ENCODE measurements at regions not wholly inside any gene's neighbourhood (a gene's known extent, or its start where the extent isn't known, plus 50 kb on each side); places are given as distances from the start of the nearest gene placed in this dataset.
"Not testable (repeated sequence)": the region's sequence is repeated elsewhere in the genome, so short reads cannot be mapped to it uniquely, and the experiment has no call there.

DNA sequence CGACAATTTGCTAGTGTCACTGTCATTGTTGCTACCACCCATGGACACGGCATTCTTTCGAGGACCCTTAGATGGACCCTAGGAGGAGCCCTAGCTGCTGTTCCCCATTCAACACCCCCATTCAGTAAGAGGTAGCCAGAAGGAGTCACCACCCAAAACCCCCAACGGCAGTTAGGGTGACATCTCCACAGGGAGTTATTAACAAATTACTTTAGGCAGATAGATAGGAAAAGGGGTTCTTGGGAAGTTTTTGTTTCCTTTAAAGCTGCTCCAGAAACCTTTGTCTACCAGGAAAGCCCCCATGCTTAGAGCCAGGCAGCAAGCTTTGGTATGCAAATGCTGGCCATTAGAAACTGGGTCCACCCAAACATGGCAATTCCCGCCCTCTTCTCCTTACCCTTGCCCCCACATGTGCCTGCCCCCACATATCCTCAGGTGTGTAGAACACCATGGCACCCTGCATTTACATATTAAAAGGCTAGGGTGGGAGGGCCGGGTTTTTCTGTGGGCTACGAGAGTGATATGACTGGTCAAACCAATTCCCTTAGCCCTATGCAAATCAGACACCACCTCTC is 190.9 kb downstream of the SLITRK6 start:
- no peak for DNase-seq (ENCODE audit: low read depth in 2 of 2, low spot score in 1 of 2)

DNA sequence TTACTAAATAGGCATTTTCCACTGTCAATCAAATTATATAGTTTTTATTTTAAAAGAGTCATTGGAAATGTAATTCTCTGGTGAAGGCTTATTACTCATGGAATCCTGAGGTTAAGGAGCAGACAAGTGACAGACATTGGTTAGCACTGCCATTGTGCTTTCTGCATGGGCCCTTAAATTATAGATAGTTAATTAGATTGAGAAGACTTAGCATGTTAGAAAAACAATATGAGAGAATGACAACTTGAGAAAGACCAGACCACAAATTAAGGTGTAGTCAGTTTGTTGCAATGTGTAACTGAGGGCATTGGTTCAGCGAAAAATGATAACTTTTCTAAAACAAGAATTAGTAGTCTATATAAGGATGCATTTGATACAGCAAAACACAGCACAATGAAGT is 195.5 kb downstream of the SLITRK6 start:
- DNase-seq (ENCODE audit: low read depth in 2 of 2, low spot score in 1 of 2): no peak

DNA sequence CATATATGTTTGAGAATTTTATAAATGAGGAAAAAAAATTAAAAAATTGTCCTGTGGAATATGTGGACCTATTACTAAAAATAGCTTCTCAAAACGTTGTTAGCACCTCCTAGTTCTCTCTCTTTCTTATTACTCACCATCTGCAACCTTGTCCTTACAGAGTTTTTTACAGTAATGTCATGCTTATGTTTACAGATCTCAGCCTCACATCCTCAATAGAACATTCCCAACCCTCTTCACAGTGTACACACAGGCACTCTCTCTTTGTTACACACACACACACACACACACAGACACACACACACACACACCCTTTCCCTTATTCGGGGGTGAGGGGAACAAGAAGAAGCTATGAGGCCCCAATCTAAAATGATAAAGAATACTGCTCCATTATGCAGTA is 197.7 kb downstream of the SLITRK6 start:
- no peak for DNase-seq (ENCODE audit: low read depth in 2 of 2, low spot score in 1 of 2)

DNA sequence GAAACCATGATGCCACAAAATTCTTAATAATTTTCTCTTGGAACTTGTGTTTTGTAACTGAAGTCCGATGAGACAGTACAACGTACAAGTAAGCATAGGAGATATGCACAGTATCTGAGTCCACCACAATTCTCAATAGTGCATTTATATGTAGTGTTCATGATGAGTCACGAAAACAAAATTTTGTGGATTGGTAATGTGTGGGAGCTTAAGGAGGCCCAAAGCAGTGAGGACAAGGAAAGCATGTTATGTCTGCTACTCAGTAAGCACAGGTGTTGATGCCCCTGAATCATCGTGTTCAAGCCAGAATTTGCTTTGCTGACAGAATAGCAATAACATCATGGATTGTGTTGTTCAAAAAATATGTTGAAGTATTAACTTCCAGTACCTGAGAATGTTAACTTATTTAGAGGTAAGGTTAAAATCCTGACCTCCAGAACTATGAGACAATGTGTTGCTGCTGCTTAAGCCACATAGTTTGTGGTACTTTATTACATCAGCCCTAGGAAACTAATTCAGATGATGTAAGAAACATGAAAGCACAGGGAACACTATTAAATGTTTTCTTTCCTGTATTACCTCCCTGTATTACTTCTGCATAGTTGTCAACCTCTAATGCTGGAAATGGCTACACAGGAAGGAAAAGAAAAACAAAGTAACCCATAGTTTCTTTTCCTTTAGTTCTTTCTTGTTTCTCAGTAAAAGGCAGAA is 201.3 kb downstream of the SLITRK6 start:
- DNase-seq (ENCODE audit: low read depth in 2 of 2, low spot score in 1 of 2): no peak

DNA sequence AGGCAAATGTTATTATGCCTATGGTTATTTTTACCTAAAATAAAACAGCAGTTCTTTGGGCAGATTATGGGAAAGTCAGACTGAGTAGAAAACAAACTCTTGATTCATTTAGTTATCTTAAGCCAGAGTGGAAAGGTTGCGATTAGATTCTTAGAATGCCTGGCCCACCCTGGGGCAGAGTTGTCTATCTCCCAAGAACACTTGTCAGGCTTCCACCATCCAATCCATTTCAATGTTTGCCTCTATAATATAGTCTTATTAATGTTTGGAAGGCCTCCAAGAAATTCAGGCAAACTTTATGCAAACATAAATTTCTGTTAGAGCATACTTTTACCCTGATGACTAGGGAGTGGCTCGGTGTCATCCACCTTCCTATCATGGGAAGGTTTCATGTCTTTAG is 207.0 kb downstream of the SLITRK6 start:
- DNase-seq (ENCODE audit: low read depth in 2 of 2, low spot score in 1 of 2): no peak

DNA sequence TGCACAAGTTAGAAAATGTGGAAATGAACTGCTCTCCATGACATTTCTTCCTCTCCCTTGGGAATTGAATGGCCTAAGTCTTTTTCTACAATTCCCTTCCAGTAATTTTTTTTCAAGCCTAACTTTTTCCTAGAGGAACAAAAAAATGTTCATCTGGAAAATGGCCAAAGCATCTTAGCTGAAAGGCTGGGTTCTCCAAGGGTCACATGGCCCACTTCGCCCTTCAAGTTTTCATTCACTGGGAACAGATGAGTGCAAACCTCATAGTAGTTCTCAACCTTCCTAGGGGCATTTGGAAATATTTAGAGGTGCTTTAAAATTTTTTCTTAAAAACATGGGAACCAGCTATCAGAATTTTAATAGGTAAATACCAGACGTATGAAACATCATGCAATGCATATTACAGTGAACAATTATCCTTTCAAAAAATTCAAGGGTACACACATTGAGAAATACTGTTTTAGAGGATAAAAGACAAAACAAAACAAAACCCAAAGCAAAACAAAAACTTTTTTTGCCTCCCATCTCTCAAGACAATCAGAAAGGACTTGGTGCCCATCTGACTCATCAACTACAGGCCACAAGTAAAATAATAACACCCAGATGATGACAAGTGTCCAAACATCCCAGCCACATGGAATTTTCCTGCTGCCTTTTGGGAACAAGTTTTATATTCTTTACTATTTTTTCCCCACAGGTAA is 208.8 kb downstream of the SLITRK6 start:
- no peak for DNase-seq (ENCODE audit: low read depth in 2 of 2, low spot score in 1 of 2)

DNA sequence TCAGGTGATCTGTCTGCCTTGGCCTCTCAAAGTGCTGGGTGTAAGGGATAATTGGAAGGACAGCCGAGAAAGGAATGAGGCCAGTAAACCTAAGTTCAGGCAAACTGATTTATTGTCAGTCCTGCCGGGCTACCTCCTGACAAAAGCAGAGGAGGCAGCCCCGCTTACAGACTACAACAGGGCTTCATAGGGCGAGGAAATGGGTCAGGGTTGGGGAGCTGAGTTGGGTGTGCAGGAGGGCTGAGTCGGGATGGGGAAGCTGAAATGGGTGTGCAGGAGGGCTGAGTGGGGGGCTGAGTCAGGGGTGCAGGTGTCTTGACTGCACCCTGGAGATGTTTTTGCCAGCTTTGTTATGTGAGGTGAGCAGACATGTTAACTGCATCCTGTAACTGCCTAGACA is 210.2 kb downstream of the SLITRK6 start:
- no peak for DNase-seq (ENCODE audit: low read depth in 2 of 2, low spot score in 1 of 2)

DNA sequence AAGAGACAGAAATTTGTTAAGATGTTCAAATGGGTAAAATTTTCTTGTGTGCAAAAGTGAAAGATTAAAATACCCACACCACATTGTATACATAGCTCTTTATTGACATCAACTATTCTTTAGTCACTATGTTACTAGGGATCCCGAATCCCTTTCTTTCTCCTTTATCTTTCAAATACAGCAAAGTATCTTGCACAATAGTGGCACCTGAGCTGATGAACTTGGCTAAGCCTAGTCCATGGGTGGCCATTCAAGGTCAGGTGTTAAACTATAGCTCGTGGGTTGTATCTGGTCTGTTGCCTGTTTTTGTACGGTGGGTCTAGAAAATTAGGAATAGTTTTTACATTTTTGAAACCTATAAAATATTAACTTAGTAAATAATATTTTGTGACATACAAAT is 210.9 kb downstream of the SLITRK6 start:
- DNase-seq (ENCODE audit: low read depth in 2 of 2, low spot score in 1 of 2): no peak

DNA sequence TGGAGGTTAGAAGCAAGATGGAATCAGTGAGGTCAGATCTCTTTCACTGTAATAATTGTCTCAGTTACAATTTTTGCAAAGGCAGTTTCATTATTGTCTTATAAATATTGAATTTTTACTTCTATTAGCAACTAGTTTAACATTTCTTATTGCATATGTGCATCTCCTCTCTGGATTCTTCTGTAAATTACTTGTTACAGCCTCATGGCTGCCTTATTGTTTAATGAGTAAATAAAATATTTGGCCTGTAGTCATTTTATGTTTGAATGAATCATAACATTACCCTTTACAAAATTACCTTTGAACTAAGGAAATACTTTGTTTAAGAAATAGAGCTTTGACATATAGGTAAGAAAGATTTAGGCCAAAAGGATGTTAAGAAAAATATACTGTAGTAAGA is 212.4 kb downstream of the SLITRK6 start:
- no peak for DNase-seq (ENCODE audit: low read depth in 2 of 2, low spot score in 1 of 2)

DNA sequence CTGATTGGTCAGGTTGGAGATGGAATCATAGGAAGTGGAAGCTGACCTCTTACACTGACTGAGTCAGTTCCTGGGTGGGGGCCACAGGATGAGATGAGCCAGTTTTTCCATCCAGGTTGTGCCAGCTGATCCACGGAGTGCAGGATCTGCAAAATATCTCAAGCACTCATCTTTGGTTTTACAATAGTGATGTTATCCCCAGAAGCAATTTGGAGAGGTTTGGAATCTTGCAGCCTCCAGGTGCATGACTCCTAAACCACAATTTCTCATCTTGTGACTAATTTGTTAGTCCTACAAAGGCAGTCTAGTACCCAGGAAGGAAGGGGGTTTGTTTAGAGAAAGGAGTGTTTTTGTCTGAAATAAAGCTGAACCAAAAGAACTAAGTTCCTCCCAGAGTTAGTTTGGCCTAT is 212.8 kb downstream of the SLITRK6 start:
- no peak for DNase-seq (ENCODE audit: low read depth in 2 of 2, low spot score in 1 of 2)

DNA sequence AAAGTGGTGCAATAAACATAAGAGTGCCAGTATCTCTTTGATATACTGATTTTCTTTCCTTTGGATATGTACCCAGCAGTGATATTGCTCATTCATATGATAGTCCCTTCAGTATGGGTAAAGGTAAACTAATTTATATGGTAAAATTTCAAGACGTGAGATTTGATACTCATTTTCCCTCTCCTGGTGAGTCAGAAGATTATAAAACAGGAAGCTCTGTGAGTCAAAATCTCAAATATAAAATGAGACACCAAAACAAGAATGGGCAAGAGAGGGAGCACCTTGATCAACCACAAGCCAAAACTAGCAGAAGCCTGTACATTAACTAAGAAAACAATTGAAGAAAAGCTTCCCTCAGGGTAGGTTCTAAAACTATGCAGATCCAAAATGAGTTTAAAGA is 216.3 kb downstream of the SLITRK6 start:
- DNase-seq (ENCODE audit: low read depth in 2 of 2, low spot score in 1 of 2): no peak

DNA sequence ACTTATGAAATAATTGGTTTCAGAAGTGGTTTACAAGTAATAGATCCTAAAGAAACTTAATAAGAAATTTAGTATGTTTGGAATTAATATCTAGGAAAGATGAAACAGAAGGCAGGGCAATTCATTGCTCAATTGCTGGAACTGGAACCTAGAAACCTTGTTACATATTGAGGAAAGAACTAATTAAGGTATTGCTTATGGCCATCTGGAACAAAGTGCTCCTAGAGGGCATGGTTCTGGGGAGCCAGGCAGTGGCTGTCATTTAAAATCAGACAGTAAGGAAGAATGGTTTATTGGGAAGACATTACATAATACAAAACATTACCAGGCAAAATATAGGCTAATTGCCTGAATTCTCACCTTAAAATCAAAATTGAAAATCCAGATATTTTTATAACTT is 224.1 kb downstream of the SLITRK6 start:
- no peak for DNase-seq (ENCODE audit: low read depth in 2 of 2, low spot score in 1 of 2)

DNA sequence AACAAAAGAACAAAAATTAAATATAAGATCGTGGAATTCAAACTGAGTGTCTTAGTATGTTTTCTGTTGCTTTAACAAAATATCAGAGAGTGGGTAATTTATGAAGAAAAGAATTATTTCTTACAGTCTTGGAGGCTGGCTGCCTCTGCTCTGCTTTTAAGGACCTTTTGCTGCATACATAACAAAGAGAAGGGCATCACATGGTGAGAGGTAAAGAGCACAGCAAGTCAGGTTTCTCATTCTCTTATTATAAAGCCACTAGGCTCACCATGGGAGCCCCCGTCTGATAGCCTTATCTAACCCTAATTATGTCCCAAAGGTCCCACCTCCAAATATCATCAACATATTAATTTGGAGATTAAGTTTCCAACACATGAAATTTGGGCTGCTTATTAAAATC is 231.3 kb downstream of the SLITRK6 start:
- DNase-seq (ENCODE audit: low read depth in 2 of 2, low spot score in 1 of 2): no peak

DNA sequence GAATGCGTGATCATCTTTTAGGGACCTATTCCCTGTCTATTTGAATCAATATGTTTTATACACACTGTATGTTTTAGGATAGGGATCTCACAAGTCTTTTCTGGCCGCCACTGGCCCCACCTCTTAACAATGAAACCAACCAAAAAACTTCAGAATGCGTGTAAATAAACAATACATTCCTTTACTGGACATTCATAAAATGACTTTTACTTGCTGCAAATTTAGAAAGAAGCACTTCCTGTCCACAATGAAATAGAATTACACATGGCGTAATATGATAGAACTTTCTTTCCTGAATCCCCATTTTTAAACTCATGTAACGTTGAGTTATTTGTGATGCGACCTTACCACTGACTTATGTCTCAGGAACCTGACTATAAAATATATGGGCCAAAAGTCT is 233.6 kb downstream of the SLITRK6 start:
- DNase-seq (ENCODE audit: low read depth in 2 of 2, low spot score in 1 of 2): no peak

DNA sequence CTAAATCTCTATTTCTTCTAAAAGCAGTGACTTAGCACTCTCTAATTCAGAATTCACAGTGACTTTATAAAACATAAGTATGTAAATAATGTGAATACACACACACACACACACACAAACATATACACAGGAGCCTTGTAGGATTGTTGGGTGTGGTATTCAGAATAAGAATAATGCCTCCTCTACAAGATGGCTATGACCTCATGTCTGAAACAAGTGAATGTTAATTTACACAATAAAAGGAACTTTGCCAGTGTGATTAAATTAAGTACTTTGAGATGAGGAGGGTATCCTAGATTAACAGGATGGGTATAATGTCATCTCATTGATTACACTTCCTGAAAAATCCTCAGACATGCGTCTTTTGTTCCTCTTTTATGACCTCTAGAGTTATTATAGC is 234.6 kb downstream of the SLITRK6 start:
- no peak for DNase-seq (ENCODE audit: low read depth in 2 of 2, low spot score in 1 of 2)

DNA sequence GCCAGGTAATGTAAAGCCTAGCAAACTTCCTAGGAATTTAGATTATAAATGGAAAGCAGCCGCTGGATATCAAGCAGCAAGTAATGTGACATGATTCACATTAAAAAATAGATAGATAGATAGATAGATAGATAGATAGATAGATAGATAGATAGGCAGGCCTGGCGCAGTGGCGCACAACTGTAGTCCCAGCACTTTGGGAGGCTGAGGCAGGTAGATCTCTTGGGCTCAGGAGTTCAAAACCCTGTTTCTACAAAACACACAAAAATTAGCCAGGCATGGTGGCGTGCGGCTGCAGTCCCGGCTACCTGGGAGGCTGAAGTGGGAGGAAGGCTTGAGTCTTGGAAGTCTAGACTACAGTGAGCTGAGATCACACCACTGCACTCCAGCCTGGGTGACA is 236.9 kb downstream of the SLITRK6 start:
- no peak for DNase-seq (ENCODE audit: low read depth in 2 of 2, low spot score in 1 of 2)

DNA sequence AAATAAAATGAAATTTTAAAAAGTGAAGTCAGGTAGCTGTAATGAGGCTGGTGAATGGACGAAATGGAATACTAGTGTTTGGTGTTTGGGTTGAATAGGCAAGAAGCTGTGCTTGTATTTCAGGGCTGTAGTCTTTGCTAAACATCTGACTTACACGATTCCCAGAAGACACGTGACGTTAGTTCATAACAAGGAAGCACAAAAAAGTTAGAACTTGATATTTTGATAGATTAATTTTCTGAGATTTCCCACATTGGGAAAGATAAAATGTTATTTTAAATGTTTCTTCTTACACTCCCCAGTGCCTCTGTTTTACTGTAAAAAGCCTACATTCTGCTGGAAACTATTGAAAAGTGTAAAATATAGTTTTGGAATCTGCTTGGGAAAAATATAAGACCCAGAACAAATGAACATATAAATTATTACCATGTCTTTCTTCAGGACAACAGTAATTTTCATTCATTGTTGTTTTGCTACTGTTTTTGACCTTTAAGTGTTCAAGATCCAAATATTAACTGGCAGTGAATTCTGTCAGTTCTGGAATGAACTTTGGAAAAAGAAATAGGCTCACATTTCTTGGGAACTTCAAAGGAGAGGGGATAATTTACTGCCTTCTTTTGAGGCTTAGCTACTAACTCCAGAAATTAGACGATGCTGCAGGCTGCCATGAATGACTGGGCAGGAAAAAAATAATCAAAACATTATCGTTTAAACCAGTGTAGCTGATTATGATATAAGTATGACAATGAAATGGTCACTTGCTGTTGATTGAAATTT is 241.3 kb downstream of the SLITRK6 start:
- DNase-seq (ENCODE audit: low read depth in 2 of 2, low spot score in 1 of 2): no peak

DNA sequence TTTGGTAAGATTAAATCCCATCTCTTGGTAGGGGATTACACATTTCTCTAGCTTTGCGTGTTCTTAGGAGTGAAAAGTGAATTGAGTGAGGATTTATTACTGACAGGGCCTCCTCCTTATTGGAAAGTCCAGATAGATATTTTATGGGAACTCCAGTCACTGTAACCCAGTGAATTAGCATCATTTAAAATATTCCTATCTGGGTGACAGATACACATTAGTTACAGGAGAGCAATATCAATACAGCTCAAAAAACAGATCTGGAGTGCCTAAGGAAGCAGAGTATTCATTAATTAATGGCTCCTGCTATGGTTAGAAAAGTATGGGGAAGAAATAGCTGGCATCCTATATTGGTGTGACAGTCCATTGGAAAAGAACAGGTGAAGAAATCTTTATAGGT is 248.2 kb downstream of the SLITRK6 start:
- no peak for DNase-seq (ENCODE audit: low read depth in 2 of 2, low spot score in 1 of 2)

DNA sequence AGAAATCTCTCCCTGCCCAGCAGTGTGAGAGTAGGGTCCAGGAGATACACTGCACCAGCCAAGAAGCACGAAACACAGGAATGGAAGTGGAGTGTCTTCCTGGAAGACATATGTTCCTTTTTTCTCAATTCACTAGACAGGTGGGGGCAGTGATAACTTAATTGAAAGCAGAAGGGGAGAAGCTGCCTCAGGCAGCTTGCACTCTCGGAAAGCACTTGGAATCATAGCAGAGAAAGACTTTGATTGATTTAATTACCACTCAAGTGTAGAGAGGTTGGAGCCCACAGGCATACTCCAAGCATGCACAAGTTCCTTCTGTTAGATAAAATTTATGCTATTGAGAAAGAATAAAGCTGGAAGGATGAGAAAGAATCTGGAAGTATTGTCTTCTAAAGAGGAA is 249.4 kb downstream of the SLITRK6 start:
- no peak for DNase-seq (ENCODE audit: low read depth in 2 of 2, low spot score in 1 of 2)

DNA sequence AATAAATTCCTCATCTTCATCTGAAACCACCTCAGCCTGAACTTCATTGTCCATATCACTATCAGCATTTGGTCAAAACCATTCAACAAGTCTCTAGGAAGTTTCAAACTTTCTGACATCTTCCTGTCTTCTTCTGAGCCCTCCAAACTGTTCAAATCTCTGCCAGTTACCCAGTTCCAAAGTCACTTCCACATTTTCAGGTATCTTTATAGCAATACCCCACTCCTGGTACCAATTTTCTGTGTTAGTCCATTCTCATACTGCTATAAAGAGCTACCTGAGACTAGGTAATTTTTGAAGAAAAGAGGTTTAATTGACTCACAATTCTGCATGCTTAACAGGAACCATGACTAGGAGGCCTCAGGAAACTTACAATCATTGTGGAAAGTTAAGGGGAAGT is 250.4 kb downstream of the SLITRK6 start:
- DNase-seq (ENCODE audit: low read depth in 2 of 2, low spot score in 1 of 2): not testable (repeated sequence)

DNA sequence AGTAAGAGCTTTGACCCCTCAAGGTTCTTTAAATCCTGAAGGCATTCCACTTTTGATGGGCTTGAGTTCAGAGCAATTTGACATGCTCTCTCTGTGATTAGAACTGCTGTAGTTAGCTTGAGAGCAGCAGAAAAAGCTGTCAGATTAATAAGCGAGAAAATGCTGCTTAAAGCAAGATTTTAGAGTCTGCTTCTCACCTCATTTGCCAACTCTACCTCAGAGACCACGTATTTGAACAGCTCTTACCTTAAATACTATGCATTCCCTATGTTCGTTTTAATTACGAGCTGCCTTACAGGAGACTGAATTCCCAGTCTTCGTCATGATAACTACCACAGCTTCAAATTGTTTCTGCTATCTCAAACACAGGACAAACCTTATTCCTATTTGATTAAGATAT is 253.4 kb downstream of the SLITRK6 start:
- no peak for DNase-seq (ENCODE audit: low read depth in 2 of 2, low spot score in 1 of 2)

DNA sequence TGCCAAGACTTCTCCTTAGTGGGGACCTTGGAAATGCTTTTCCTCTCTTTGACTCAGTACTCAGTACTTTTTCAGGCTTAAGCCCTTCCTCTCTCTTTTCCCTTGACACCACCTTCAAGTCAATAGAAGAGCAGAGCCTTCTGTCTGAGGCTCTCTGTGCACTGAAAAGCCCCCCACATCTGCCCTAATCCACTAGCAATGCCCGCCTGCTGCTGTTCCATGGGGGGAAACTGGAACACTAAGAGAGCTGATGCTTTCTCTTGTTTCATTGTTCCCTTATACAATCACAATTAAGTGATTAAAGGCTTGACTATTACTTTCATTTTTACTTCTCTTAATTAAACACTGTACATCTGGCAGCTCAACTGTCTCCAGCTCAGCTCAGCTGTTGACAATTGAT is 254.5 kb downstream of the SLITRK6 start:
- DNase-seq (ENCODE audit: low read depth in 2 of 2, low spot score in 1 of 2): no peak

All from stimulated activated CD8-positive, alpha-beta memory T cell treated with anti-CD3 and anti-CD28 coated beads, Interleukin-4, amount 100 ng/mL, for 4 hours (primary cell).